Cardiac fibroblast (primary cell): ENCODE measurements at regions not wholly inside any gene's neighbourhood (a gene's known extent, or its start where the extent isn't known, plus 50 kb on each side); places are given as distances from the start of the nearest gene placed in this dataset.
"Not testable (repeated sequence)": the region's sequence is repeated elsewhere in the genome, so short reads cannot be mapped to it uniquely, and the experiment has no call there.

ENCODE experiments used
- DNase-seq, 2 donors: peaks; one replicate each; pipeline versions ENCODE4 v3.0.0 to v3.0.0-alpha.2; 2010; ENCODE audit warnings: low read depth in 2 of 2
- H3K4me3 ChIP-seq, 2 donors: replicated peaks in 1 of 2; 1 replicate in 1 of 2; 2 replicates in 1 of 2; pipeline ENCODE4 v1.5.1; 2011; ENCODE audit warnings: low read depth in 2 of 2, low read length in 2 of 2, mild to moderate bottlenecking in 2 of 2, moderate library complexity in 1 of 2
- CTCF ChIP-seq: IDR thresholded peaks from one replicate; pipeline ENCODE4 v1.5.1; 2011; ENCODE audit warnings: low read depth, mild to moderate bottlenecking, low read length, inconsistent platforms

- H3K4me3 ChIP-seq: no peak overlapping the region
- DNase-seq: no peak
- TF ChIP-seq CTCF: no peak
These were observed 351.9 kb downstream of the ADGRL2 start for GRCh38 chr1:82152356-82153271.

GRCh38 chr1:82145656-82146055, 344.9 kb downstream of the ADGRL2 start:
- no peak for TF ChIP-seq CTCF
- H3K4me3 ChIP-seq: no peak overlapping the region
- DNase-seq: no peak

- no peak for TF ChIP-seq CTCF
- H3K4me3 ChIP-seq: no peak overlapping the region
- DNase-seq: no peak
These were observed 342.5 kb downstream of the ADGRL2 start for GRCh38 chr1:82143108-82143833.

- no peak for TF ChIP-seq CTCF
- no peak overlapping the region for H3K4me3 ChIP-seq
- no peak for DNase-seq
These were observed 340.7 kb downstream of the ADGRL2 start for GRCh38 chr1:82141390-82141789.

GRCh38 chr1:82139751-82140468, 339.2 kb downstream of the ADGRL2 start:
- no peak overlapping the region for H3K4me3 ChIP-seq
- DNase-seq: peak in 1 of 2 donors; percentile 45

GRCh38 chr1:82136351-82136750, 335.6 kb downstream of the ADGRL2 start:
- not testable (repeated sequence) for DNase-seq, H3K4me3 ChIP-seq

More at GRCh38 chr1:82139751-82140468, 339.2 kb downstream of the ADGRL2 start:
- TF ChIP-seq CTCF: no peak

- H3K4me3 ChIP-seq: no peak overlapping the region
- no peak for DNase-seq
- TF ChIP-seq CTCF: no peak
These were observed 325.1 kb downstream of the ADGRL2 start for GRCh38 chr1:82125866-82126265.
